HG03280 (cell line): ENCODE measurements at regions not wholly inside any gene's neighbourhood (a gene's known extent, or its start where the extent isn't known, plus 50 kb on each side); places are given as distances from the start of the nearest gene placed in this dataset.
"Not testable (repeated sequence)": the region's sequence is repeated elsewhere in the genome, so short reads cannot be mapped to it uniquely, and the experiment has no call there.

ENCODE experiments used
- ATAC-seq: cut with Tn5 transposase; IDR thresholded peaks from one replicate; pipeline ENCODE4 v1.9.1; 2021; ENCODE audit warnings: mild to moderate bottlenecking, moderate library complexity; ENCODE audit not compliant: unreplicated experiment

GRCh38 chr2:125983364-125983763 is 672.6 kb upstream of the GYPC start:
- no peak for ATAC-seq

DNA sequence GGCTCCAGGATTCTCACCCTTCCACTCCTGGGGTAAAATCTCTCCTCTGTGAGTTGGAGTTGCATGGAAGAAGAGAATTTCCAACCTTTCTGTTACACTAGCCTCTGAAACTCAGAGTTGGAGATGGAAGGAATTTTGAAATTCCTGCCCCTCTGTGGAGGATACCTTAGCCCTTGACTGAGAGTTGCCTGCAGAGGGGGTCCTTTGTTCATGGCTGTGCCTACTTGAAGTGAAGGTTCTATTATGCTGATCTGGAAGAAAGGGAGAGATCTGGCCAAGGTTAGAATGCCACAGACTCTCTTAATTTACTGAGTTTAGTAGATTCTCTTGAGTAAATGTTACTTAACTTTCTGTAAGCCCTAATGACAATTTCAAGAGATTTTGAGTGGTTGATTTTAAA is 626.6 kb upstream of the GYPC start:
- ATAC-seq: no peak

DNA sequence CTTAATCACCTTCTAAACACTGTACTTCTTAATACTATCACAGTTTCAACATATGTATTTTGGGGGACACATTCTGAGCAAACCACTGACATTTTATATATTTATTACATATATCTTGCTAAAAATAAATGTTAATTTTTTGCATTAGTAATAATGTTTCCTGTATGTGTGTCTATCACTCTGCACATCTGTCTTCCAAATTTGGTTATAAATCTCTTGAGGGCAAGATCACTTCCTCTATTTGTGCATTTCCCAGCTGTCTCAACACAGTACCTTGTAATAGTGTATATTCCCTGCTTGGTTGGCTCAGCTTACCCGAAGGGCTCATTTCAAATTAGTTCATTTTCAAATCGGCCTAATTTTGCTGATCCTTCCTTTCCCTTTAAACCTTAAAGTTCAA is 617.1 kb upstream of the GYPC start:
- no peak for ATAC-seq

DNA sequence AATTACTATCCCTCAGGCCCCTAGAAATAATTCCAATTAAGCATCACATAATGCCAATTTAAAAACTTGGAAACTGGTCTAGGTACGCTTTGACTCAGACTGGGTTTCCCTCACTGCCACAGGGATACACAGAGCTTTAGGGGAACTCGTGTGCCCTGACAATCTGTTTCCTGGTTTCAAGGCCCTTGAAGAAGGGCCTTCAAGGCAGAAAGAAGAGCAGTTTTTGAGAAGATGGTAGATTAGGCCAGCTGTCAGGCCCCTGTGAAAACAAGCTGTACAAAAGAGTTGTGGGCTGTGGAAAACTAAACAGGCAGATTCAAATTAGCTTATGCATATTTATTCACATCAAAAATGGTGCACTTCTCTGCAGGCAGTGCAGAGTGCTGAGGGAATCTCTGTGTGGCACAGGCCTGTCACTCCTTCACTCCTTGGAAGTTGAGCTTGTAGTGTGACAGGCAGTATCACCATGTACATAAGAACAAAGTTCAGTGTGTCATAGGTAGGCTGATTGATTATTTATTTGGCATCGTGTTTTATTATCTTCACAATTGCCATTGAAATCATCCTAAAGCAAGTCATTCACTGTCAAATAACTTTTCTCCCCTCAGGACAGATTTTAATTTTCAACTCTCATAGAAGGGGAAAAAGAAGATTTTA is 614.4 kb upstream of the GYPC start:
- ATAC-seq: no peak

- ATAC-seq: no peak
Observed at GRCh38 chr2:126042089-126042488, 613.9 kb upstream of the GYPC start.

DNA sequence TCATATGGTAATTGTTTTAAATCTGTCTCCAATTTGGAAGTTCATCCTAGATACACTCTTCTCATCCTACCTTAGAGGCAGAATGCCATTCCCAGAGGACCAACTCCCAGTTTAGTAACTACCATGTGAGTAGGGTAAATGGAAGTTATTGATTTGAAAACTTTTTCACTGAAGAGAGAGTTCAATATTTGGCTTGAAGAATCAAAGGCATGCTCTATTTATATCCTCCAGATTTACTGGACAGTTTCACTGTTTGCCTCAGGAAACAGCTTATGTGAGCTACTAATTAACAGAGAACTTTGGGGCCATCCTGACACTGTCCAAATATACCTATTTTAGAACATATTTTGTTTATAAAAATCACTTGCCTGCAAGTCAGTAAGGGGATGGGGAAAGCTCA is 607.2 kb upstream of the GYPC start:
- ATAC-seq: no peak

- ATAC-seq: no peak
Observed at GRCh38 chr2:126049461-126049860, 606.5 kb upstream of the GYPC start.

GRCh38 chr2:126050991-126051736 is 604.8 kb upstream of the GYPC start:
- ATAC-seq: no peak

DNA sequence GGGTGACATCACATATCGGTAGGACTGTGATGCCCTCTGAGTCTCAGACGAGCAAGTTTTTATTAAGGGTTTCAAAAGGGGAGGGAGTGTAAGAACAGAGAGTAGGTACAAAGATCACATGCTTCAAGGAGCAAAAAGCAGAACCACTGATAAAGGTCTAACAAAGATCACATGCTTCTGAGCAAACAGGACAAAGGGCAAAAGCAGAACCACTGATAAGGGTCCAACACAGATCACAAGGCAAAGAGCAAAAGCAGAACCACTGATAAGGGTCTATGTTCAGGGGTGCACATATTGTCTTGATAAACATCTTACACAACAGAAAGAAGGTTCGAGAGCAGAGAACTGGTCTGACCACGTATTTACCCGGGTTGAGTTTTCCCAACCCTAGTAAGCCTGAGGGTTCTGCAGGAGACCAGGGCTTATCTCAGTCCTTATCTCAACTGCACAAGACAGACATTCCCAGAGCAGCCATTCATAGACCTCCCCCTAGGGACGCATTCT is 604.2 kb upstream of the GYPC start:
- ATAC-seq: not testable (repeated sequence)

DNA sequence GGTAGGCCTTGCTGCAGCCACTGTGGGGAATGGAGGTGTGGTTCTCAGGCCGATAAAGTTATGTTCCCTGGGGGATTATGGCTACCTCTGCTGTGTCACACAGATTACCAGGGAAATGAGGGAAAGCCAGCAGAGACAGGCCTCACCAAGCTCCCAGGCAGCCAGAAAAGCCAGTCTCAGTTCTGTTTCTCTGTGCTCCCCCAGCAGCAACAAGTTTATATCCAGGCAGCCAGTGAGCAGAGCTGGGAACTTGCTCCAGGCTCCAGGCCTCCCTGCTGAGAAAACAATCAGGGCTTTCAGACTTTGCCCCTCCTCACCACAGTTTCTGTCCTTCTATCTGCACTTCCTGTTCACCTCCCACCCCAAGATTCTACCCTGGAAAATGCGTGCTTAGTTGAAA is 596.6 kb upstream of the GYPC start:
- ATAC-seq: no peak

DNA sequence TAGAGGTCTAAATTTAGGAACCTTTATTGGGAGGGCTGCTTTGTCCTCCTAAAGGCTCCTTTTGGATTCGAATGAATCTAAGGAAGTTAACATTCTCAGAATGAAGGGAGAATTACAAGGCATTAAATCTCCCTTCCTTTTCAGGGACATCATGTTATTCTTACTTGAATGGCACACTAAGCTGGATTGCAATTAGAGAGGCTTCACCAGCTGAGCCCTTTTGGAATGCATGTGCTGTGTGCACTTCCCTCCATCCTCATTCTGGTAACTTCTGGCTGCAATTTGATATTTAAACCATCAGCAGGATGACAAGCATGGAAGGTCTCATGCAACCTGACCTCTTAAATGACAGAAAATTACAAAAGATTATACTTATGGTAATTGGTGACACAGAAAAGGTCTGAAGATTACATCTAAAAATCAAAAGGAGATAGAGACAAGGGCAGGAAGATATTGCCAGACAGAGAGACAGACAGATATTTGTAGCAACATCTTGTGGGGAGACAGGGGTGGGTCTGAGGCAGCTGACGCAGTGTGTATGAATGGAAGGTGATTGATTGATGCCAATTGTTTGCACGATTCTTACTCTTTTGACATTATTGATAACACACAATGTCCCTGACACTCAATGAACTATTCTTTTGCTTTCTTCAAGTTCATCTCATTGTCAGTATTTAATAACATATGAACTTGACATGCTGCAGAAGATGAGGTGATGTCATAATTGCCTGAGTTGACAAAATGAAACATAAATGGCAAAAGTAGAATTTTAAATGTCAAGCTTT is 570.8 kb upstream of the GYPC start:
- no peak for ATAC-seq

- ATAC-seq: no peak
Observed at GRCh38 chr2:126100962-126101361, 555.0 kb upstream of the GYPC start.

DNA sequence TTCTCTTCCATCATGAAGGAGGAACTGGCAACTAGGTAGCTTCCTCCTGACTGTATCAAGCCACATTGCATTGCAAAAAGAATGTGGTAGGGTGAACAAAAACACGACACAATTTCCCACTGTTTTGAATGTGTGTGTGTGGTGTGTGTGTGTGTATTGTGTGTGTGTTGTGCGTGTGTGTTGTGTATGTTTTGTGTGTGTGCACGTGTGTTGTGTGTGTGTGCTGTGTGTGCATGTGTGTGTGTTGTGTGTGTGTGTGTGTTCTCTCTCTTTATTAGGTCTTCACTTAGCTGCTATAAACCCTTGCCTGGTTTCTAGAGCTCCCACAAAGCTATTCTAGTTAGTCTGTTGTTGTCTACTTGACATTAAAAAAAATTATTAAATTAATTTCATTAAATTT is 550.0 kb upstream of the GYPC start:
- ATAC-seq: no peak

GRCh38 chr2:126107883-126108282 is 548.1 kb upstream of the GYPC start:
- no peak for ATAC-seq

DNA sequence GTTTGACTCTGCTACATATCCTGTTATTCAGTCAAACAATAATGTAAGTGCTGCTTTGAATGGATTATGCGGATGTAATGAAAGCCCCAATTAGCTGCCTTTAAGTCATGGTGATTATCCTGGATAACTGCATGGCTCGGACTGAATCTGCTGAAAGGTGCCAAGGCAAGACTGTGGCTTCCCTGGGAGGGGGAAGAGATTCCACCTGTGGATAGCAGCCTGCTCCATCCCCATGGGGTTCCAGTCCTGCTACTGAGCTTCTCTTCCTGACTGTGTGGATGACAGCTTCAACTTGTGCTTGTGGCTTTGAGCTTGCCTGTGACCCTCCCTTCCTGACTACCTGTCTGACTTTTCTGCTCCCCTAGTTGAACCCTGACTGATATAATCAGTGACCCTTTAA is 540.0 kb upstream of the GYPC start:
- no peak for ATAC-seq

- no peak for ATAC-seq
Observed at GRCh38 chr2:126117886-126118285, 538.1 kb upstream of the GYPC start.

- ATAC-seq: no peak
Observed at GRCh38 chr2:126145752-126146151, 510.2 kb upstream of the GYPC start.

GRCh38 chr2:126154256-126154785 is 501.6 kb upstream of the GYPC start:
- no peak for ATAC-seq

DNA sequence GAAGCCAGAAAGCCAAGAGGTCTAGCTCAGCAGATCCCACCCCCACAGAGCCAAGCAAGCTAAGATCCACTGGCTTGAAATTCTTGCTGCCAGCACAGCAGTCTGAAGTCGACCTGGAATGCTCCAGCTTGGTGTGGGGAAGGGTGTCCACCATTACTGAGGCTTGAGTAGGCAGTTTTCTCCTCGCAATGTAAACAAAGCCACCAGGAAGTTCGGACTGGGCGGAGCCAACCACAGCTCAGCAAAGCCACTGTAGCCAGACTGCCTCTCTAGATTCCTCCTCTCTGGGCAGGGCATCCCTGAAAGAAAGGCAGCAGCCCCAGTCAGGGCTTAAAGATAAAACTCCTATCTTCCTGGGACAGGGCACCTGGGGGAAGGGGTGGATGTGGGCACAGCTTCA is 495.0 kb upstream of the GYPC start:
- not testable (repeated sequence) for ATAC-seq

GRCh38 chr2:126172631-126173184 is 483.2 kb upstream of the GYPC start:
- ATAC-seq: no peak

DNA sequence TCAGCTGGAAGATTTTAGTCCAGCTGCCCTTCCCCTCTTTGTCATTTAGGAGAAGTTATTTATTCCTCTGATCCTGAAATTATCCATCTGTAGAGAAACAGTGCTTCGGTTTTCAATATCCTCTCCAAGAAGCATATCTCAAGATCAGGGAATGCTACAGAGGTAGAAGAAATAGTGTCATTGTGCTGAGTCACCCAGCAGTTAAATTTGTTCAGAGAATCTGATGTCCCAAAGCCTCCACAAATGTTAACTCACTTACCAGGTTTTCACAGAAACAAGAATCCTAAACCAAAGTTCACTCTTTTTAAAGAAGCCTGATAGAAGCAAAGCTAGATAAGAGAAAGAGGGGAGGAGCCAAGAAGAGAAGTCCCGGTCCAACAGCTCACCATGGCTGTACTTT is 480.7 kb upstream of the GYPC start:
- ATAC-seq: no peak
